ENCODE measurements at regions not wholly inside any gene's neighbourhood (a gene's known extent, or its start where the extent isn't known, plus 50 kb on each side); places are given as distances from the start of the nearest gene placed in this dataset.
"Not testable (repeated sequence)": the region's sequence is repeated elsewhere in the genome, so short reads cannot be mapped to it uniquely, and the experiment has no call there.

DNA sequence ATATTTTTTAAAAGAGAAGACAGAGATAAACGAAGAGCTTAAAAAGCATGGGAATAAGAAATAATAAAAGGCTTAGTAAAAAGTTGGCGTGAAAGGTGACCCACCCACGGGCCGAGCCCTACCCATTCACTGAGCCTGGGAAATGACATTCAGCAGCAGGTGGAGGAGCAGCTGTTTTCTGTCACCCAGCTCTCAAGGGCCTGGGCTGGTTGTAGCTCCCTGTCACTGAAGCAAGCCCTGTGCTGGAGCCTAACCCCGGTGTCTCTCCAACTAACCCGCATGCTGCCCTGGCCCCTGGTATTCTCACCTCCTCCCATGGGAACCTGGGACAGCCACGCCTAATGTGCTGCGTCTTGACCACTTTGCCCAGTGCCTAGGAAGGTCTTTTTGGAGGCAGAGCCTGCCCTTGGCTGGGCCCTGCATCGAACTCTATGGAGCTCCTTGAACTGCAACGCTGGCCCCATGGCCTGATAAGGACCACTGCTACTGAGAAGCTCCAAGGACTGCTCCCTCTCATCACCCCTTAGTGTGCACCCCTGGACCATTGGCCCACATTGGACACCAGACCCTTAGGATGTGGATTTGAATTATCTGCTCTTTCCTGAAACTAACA, 68.8 kb upstream of the IYD start:
- no peak for DNase-seq

DNA sequence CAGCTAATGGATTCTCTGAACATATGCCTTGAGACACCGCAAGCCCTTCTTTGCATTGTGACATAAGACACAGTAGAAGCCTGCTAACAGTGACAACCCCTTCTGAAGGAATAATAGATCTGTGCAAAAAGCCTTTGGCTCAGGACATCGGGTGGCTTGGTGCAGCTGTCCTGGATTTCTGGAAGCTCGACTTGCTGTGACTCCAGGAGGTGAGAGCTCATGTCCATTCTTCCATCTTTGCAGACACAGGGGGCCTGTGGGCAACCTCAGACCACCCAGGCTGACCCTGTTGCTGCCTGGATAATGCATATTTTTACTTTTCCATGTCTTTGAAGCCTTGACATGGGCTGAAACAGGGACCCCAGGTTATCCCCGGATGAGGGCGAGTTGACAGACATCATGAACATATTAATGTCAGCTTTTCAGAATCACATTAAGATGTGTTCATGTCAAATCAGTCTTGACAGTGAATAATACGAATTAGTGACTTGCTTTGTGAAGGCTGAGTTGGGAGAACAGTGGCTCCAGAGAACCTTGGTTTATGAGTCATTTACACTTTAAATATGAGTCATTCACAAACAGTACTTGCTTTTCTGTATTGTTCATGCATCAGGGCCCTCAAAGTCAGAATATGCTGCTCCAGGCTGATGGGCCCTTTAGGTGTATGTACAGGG, 66.8 kb upstream of the IYD start:
- DNase-seq = no peak

DNA sequence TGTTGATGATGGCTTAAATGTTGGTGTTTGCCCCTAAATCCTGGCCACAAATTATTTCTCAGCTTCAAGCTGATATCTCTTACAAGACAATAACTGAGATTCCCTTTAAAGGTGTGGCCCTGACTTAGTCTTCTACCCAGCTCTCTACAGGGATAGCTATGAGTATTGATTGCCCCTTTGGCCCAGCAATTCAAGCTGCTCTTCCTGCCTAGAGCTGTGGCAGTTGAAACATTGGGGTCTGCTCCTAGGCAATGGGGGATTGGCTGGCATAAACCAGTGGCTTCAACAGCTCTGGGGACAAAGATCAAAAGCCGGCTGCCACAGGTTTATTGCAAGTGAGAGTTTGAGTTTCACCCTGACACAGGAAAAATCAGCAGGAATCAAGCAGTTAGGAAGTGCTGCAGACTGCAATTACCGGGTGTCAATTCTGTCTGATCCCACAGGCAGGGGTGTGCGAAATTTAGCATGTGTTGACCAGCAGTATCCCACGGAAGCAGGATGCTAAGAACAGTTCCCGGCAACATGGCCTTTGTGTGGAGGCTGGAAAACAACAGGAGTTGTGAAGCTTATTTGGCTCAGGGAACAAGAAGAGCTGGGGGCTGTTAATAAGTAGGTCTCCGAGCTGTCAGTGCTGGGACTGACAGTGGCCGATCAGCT, 66.2 kb upstream of the IYD start:
- DNase-seq = no peak

DNA sequence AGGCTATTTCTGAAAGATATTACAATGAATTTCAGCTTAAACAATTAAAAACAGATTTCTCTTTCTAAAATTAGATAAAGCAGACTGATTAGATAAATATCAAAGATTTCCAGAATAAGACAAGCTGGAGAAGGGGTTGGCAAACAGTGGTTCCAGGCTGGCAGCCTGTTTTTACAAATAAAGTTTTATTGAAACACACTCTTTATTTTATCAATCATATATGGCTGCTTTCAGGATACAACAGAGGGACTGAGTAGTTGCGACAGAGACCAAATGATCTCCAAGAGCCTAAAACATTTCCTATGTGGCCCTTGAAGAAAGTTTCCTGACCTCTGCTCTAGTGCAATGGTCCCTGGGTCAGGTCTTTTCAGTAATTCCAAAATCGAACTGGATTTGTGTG, 65.6 kb upstream of the IYD start:
- DNase-seq = no peak

DNA sequence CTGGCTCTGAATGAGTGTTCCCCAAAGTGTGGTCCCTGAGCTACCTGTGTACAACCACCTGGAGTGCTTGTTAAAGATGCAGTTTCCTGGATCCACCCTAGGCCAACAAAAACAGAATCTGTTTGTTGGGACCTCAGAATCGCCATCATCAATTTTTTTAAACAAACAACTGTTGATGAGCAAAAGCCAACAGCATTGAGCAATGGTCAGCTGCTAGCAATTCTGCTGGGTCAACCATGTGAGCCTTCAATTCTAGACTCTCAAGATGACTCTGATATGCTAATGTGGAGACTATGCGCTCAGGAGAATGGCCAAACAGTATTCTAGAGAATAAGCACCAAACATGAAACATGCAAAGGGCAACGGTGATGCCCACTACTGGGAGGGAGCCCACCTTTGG, 64.4 kb upstream of the IYD start:
- DNase-seq = no peak

DNA sequence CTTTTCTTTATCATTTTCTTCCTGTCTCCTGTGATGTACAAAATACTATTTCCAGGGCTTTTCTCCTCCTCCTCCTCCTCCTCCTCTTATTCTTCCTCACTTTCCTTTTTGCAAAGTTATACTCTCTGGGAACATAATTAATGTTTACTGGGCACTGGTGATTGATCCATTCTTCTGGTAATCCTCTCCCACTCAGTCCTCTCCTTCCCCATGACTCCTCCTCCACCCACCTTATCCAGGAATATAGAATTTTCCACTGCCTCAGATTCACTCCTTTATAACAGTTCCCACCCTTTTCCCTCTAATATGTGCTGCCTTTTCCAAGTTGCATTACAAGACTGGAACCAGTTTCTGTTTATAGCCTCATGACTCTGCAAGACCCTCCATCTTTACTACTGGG, 62.5 kb upstream of the IYD start:
- DNase-seq = no peak

DNA sequence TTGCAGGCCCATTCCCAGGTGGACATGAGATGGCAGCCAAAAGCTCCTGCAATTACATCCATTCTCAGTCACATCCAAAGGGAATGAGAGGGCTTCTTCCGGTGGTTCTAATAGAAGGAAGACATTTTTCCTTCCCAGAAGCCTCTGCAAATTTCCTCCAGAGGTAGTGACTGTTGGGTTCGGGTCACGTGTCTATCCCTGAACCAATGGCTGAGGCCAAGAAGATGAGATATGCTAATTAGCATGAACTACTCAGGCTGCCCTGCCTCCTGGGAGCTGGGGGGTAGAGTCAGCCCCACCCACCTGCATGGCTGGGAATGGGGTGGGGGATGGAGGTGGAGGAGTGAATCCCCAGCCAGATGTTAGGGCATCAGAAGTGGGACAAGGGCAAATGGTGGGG, 61.3 kb upstream of the IYD start:
- DNase-seq = no peak

DNA sequence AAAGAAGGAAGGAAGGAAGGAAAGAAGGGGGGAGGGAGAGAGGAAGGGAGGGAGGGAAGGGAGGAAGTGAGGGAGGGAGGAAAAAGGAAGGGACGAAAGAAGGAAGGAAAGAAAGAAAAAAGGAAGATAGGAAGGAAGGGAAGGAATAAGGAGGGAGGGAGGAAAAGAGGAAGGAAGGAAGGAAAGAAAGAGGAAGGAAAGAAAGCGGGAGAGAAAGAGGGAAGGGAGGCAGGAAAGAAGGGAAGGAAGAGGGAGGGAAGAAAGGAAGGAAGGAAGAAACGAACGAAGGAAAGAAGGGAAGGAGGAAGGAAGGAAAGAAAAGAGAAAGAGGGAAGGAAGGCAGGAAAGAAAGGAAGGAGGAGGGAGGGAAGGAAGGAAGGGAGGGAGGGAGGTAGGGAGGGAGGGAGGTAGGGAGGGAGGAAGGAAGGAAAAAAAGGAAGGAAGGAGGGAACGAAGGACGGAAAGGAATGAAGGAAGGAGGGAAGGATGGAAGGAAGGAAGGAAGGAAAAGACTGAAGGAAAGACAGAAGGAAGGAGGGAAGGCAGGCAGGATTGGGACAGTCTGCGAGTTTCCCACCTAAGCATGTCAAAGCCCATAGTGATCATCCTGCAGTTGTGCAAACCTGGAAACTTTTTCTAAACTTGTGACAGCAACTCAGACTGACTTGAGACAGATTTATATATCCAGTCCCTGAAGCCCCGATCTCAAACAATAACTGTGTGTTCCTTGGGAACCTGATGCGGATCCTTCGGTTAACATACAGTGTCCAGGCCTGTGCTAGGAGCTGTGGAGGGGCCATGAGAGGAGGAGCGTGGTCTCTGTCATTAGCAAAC, 59.8 kb upstream of the IYD start:
- DNase-seq = no peak

DNA sequence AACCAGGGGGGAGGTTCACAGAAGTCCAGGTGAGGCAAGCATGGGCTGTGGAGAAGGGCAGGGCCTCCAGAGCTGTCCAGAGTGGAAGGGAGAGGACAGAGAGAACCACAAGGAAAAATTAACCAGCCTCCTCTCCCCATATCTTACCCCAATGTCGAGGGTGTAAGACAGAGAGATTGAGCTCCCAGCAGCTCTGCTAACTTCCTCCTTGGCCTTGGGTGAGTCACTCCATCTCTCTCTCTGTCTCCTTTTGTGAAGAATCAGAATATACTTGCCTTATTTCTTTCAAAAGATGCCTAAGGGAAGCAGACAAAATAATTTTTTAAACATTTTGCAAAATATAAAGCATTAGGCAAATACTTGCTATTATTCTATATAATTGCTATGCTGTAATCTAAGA, 58.3 kb upstream of the IYD start:
- no peak for DNase-seq

DNA sequence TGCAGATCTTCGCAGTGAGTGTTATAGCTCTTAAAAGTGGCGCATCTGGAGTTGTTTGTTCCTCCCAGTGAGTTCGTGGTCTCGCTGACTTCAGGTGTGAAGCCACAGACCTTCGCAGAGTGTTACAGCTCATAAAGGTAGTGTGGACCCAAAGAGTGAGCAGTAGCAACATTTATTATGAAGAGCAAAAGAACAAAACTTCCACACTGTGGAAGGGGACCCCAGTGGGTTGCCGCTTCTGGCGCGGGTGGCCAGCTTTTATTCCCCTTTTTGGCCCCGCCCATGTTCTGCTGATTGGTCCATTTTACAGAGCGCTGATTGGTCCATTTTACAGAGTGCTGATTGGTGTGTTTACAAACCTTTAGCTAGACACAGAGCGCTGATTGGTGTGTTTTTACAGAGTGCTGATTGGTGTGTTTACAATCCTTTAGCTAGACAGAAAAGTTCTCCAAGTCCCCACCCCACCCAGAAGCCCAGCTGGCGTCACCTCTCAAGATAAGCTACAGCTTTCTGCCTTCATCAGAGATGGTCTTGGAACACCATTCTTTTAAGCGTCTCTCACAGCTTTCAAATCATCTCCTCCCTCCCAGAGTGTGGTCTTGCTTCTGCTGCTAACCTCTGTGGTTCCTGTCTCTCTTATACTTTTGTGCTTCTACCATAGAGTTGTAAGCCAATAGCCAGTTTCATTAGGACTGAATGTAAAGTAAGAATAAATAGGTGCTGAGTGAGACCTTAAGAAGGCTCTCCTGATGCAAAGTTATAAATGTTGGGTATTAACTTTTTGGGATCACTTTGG, 57.5 kb upstream of the IYD start:
- not testable (repeated sequence) for DNase-seq

DNA sequence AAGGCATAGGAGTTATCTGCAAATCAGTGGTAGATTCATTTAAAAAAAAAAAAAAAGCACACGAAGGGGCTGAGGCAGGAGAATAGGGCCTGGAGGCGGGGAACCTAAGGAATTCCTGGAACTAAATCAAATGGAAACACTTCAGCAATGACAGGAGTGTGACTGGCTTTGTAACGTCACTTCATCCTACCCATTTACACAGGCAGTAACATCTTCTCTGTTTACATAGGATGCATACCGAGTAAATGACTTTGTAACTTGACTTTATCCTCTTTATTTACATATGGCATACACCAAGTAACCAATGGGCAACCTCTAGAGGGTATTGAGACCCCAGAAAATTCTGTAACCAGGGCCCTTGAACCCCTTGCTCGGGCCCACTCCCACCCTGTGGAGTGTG, 56.4 kb upstream of the IYD start:
- no peak for DNase-seq

DNA sequence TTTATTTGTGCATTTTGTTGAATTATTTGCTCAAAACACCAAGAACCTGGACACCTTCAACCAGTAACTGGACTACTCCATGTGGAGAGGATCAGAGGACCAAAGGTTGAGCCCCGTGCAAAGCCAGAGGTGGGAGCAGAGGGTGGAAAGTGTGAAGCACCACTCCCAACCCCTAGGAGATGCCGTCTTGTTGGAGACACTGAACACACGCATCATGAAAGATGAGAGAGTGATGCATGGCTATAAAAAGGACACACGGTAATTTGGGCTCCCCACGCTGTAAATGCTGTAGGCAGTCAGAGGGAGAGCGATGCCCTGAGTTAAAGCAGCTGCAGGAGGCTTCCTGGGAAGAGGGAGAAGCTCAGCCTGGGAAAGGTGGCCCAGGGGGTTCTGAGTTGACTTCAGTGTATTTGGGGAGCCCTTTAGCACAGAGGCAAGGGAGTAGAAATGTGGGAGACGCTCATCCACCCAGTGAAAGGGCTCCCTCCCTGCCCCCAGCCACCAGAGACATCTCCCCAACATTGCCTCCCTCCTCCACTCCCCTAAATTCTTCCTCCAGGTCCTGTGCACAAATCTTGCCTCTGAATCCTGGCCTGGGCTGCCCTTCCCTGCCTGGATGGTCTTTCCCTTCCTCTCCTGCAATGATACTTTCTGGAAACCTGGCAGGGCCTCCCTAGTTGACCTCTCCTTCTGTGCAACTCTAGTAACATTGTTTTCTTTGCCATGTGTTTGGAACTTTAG, 55.8 kb upstream of the IYD start:
- DNase-seq = no peak

DNA sequence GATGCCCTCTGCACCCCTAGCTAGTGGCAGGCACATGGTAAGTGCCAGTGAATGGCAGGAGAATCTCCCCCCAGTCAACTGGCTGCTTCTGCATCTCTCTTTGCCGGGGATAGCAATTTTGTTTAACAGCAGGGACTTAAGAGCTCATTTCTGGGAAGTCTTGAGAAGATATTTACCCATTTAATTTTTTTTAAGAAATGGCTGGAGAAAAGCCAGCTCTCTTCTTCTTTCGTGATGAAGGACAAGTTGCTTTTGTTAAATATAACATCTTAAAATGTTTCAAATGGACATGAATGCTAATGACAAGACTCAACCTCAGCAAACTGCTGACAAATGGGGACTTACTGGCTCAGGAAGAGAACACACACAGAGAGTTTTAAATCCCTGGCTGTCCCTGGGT, 55.0 kb upstream of the IYD start:
- no peak for DNase-seq

DNA sequence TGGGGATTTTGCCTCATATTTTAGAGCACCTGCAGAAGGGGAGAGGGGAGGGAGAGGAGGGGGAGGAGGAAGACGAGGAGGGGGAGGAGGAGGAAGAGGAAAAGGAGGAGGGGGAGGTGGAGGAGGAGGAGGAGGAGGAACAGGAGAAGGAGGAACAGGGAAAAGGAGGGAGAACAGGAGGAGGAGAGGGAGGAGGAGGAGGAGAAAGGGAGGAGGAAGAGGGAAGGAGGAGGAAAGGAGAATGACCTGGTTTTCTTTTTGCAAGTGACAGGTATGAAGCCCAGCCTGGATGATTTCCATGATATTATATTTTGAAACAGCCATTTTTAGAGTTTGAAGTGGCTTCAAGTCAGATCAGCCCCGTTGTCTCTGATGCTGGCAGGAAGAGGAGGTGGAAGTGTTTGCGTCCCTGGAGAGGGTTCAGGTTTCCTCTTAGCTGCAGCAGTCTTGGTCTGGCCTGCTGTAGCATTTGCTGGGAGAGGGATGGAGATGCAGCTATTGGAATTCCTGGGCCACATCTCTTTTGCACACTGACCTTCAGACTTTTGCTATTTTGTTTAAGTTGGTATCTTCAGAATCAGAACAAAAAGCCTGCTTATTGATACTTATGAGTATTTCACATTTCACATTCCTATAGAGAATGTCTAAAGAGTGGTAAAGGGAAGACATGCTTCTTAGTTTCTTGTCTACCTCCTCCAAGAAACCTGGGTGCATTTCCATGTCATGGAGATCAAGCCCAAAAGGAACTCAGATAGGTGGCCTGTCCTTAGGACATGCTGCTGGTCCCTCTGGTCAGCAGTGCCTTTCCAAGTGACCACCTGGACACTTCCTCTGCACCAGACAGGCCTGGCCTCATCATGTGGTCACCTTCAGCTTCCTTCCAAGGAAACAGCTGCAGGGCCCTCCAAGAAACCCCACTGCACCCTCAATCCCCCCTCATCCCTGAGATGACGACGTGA, 54.3 kb upstream of the IYD start:
- DNase-seq = peak; percentile 25

DNA sequence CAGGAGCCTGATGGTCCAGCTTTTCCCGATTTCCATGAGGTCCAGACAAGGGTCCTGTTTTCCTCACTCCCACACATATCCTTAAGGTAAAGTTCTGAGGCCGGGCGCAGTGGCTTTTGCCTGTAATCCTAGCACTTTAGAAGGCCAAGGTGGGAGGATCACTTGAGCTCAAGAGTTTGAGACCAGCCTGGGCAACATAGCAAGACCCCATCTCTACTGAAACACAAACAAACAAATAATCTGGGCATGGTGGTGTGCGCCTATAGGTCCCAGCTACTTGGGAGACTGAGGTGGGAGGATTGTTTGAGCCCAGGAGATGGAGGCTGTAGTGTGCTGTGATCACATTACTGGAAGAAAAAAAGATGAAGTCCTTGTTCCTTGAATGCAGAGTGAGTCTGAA, 53.2 kb upstream of the IYD start:
- no peak for DNase-seq

DNA sequence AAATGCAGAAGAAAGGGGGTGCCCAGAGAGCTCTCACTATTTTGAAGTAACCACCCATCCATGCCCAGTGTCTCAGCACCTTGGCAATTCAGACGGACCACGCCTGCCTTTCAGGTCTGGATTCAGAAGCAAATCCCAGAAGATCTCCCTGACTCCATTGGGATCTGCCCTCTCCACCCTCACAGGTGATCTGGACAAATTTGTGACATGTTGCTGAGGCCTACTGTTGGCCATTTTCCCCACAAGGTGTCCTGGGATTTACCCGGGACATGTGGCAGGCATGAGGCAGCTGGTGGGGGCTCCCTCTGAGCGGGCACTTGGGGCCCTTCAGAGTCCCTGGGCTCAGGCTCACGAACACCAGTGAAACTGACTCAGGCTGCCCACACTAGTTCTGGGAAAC, 51.9 kb upstream of the IYD start:
- no peak for DNase-seq

All from NCI-H2029 (cell line).